ENCODE measurements at regions not wholly inside any gene's neighbourhood (a gene's known extent, or its start where the extent isn't known, plus 50 kb on each side); places are given as distances from the start of the nearest gene placed in this dataset.

- TF ChIP-seq CTCF (IDR thresholded peaks at IDR 0.05; ENCODE audit: borderline replicate concordance, extremely low read depth, low read length, poor library complexity, severe bottlenecking) (no peak), EZH2 (IDR thresholded peaks at IDR 0.05; ENCODE audit: borderline replicate concordance, low read depth, low read length, severe bottlenecking) (no peak)
These were observed 69.7 kb upstream of the POU3F3 start for GRCh38 chr2:104784264-104784663.
